Fibroblast of the aortic adventitia (primary cell): ENCODE measurements at regions not wholly inside any gene's neighbourhood (a gene's known extent, or its start where the extent isn't known, plus 50 kb on each side); places are given as distances from the start of the nearest gene placed in this dataset.

ENCODE experiments used
- DNase-seq: peaks from one replicate; pipeline ENCODE4 v3.0.0-alpha.2; 2010; ENCODE audit warnings: low read depth
- H3K4me3 ChIP-seq: 2 replicates; pipeline ENCODE4 v1.5.1; 2011; ENCODE audit warnings: low read depth, mild to moderate bottlenecking, control low read depth, low read length, moderate library complexity
- TF ChIP-seq, protein P1 (sequence below): IDR thresholded peaks from 2 replicates; pipeline ENCODE4 v1.5.1; 2011; ENCODE audit warnings: mild to moderate bottlenecking, low read length, control low read depth, inconsistent platforms; ENCODE audit not compliant: insufficient read depth

DNA sequence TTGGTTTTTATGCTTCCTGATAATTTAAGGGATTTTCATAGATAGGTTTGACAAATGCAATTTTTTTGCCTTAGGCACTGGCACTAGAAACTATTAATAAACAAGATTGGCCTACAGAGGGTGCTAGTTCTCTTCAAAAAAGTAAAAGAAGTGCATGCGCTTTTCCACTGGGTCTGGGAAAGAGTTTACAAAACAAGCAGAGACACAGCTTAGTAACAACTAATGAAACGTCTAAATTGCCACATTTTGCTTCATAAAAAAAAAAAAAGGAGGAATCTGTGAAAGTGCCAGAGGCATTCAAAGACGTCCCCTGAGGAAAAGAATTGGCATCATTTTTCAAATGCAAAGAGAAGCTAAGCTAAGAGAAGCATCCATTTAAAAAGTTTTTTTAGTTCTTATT is 58.3 kb upstream of the EEA1 start:
- peak; percentile 93 for DNase-seq
- H3K4me3 ChIP-seq, result no peak overlapping the region
- TF ChIP-seq, protein P1, sequence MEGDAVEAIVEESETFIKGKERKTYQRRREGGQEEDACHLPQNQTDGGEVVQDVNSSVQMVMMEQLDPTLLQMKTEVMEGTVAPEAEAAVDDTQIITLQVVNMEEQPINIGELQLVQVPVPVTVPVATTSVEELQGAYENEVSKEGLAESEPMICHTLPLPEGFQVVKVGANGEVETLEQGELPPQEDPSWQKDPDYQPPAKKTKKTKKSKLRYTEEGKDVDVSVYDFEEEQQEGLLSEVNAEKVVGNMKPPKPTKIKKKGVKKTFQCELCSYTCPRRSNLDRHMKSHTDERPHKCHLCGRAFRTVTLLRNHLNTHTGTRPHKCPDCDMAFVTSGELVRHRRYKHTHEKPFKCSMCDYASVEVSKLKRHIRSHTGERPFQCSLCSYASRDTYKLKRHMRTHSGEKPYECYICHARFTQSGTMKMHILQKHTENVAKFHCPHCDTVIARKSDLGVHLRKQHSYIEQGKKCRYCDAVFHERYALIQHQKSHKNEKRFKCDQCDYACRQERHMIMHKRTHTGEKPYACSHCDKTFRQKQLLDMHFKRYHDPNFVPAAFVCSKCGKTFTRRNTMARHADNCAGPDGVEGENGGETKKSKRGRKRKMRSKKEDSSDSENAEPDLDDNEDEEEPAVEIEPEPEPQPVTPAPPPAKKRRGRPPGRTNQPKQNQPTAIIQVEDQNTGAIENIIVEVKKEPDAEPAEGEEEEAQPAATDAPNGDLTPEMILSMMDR, result peak; percentile 43

DNA sequence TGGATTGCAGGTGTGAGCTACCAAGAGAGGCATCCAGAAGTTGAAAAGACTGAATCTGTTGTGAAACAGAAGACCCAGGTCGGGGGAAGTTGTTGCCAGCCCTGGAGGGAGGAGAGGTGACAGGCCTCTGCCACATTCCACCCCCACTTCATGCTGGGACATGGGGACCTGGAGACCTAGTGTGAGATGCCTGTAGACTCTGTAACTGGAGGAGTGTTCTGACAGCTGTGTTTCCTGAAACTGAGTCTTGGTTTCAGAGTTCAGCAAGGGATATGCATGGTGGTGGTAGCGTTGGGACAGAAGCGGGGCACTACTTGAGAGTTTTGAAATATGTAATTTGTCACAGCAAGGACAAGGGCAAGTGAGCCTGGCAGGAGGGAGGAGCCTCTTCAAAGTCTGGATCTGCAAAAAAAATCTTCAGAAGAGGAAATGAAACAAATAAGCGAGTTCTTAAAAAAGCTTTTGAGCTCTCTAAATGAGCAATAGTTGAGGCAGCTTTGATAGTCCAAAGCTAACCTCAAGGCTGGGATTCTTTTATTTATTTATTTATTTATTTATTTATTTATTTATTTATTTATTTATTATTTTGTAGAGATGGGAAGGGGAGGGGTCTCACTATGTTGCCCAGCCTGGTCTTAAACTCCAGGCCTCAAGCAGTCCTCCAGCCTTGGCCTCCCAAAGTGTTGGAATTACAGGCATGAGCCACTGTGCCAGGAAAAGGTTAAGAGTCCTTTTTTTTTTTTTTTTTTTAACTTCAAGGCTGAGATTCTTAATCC is 58.9 kb upstream of the EEA1 start:
- TF ChIP-seq, protein P1, result no peak
- no peak overlapping the region for H3K4me3 ChIP-seq
- no peak for DNase-seq

DNA sequence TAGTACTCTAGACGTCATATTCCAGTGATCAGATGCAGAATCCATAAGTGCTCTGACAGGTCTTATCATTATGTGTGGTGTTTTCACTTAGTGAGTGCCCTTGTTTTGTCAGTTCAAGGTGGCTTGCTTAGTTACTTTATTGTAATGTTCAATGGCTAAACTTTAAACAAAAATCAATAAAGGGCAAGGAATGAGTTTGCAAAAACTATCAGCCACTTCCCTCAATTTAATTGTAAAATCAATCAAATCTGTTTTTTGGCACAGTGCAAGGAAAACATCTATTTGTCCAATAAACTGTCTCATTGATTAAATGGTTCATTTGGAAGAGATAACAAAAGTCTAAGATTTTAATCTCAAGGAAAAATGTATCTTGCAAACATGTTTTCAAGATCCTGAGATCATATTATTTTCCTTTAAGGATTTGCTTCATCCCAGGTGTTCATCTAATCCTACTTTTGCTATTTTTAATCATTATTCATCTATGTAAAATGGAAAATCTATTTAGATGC is 59.6 kb upstream of the EEA1 start:
- H3K4me3 ChIP-seq, result no peak overlapping the region
- no peak for DNase-seq
- TF ChIP-seq, protein P1, result no peak

DNA sequence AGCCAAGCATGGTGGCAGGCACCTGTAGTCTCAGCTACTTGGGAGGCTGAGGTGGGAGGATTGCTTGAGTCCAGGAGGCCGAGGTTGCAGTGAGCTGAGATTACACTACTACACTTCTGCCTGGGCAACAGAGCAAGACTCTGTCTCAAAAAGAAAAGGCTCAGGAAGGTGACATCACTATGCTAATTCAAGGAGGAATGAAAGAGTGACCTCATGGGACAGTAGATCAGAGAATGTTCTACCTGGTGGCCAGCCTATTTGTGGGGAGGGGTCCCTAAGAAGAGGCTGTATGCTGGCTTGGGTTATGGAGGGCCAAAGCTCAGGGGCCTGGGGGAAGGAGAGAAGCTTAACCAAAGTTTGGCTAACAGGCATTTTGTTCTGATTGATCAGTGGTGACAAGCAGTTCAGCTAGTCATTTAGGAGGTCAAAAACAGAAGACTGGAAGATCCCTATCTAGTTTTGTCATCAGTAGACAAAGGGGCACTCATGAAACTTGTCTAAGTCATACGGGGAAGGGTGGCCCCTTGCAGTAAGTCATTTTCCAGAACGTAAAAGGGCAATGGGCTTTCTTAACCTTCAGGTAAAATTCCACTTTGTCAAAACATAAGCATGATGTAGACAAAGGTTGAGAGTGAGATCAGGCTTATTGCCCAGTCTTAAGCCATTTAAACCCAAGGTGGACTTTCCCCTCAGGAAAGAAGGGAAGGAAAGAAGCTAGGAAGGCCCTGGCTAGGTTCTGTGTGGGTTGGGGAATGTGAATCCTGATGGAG is 60.8 kb upstream of the EEA1 start:
- DNase-seq, result no peak
- TF ChIP-seq, protein P1, result no peak
- no peak overlapping the region for H3K4me3 ChIP-seq

DNA sequence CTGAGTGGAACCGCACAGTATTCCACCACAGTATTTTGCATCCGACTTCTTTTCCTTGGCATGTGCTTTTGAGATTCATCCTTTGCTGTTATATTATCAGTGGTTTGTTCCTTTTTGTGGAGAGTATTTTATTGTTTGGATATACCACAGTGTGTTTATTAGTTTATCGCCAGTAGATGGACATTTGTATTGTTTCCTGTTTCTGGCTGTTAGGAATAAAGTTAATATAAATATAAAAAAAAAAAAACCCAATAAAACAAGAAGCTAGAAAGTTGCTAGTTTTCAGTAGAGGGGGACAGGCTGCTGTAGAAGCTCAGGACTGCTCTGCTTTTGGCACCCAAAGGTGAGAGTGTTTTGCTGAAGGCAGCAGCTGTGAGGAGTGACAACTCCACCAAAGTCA is 62.0 kb upstream of the EEA1 start:
- H3K4me3 ChIP-seq, result no peak overlapping the region
- TF ChIP-seq, protein P1, result no peak
- DNase-seq, result no peak

DNA sequence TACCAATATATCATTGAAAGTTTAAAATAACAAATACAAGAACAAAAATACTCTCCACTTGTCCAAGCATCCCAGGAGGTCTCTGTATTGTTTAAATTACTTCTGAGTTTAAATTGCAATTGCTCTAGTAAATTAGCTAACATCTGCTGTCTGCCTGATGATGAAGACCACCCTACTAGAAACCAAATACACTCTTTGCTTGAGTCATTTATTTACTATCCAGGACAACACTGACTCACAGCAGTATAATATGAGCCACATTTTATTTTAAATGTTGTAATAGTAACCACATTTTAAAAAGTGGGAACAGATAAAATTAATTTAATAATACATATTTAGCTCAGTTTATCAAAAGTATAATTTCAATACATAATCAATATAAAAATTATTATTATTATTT is 62.9 kb upstream of the EEA1 start:
- TF ChIP-seq, protein P1, result no peak

More for the DNA sequence above, 62.9 kb upstream of the EEA1 start:
- no peak overlapping the region for H3K4me3 ChIP-seq
- DNase-seq, result no peak
